NCI-H1417 treated with DMSO at 0.1 percent for 48 hours (cell line): ENCODE measurements at regions not wholly inside any gene's neighbourhood (a gene's known extent, or its start where the extent isn't known, plus 50 kb on each side); places are given as distances from the start of the nearest gene placed in this dataset.
A peak's percentile ranks its signal among the peaks of the same experiment; 100 is the strongest.
"Not testable (repeated sequence)": the region's sequence is repeated elsewhere in the genome, so short reads cannot be mapped to it uniquely, and the experiment has no call there.

Experiments
- DNase-seq: peaks from one replicate; lab custom pipeline; 2025; lab: John Stamatoyannopoulos, UW

DNA sequence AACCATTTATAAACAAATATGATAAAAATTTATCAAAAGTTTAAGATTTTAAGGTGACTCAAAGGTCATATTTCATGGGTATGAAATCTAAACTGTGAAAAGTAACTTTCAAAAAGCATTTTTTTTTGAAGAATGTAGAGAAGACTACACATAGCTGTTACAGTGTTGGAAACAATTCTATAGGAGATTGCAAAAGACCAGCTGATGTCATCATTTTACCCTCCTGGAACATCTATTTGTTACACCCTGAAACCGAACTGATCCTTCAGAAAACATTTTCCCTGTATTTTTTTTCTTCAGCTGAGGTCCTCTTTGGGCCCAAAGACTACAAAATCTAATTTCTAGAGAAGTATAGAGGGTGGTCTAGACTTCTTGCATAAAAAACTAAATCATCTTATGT, 297.5 kb upstream of the FERMT1 start:
- DNase-seq, result no peak

DNA sequence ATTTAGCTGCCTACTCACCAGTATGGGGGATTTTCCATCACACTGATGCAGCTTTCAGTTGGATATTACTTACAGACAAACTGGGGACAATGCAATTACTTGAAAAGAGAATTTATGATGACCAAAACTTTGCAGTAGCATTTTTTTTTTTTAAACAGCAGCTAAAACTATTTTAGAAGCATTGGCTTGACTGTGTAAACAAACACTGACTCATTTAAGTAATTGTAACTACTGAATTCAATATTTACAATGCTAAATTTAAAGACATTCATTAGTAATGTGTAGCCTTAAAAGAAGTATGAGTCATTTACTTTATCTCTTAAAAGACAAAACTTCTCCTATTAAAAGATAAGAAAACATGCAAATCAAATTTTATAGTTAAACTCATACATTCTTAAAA, 295.9 kb upstream of the FERMT1 start:
- no peak for DNase-seq

DNA sequence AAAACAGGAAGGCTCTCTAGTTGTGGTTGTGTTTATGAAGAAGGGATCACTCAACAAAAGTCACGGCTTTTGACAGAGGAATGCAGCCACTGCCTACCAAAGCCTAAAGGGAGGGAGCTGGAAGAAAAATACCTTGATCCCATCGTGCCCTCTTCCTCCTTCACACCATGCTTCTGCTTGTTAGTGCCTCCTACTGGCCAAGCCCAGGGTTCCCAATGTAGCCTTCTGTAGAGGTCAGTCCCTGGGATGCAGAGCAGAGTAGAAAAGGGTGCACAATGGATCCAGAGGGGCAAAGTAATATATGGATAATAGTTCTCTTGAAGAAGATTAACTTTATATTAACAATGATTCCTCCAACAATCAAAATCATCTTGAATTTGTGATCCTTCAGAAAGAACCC, 293.5 kb upstream of the FERMT1 start:
- DNase-seq, result no peak

DNA sequence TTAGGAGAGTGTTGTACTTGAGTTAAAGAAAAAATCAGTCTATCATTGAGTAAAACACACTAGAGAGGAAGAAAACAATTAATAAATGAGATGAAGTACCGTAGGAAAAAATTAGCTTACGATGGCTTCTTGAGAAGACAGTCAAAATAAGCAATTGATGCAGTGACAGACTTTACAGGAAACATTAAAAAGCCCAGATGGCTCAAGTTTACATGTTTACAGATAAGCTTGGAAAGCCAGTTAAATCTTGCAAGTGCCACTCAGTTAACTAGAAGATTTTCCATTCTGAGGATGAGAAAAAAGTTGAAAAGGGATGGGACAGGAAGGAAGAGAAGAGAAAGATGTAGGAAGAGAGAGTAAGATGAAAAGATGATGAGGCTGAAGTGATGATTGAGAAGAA, 288.8 kb upstream of the FERMT1 start:
- DNase-seq, result no peak

DNA sequence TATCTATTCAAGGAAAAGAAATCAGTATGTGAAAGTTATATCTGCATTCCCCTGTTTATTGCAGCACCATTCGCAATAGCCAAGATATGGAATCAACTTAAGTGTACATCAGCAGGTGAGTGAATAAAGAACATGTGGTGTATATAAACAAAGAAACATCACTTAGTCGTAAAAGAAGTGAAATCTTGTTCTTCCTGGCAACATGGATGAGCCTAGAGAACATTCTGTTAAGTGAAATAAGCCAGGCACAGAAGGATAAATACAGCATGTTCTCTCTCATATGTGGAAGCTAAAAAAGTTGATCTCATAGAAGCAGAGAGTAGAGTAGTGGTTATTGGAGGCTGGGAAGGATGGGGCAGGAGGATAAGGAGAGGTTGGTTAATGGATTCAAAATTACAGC, 287.9 kb upstream of the FERMT1 start:
- DNase-seq, result no peak

DNA sequence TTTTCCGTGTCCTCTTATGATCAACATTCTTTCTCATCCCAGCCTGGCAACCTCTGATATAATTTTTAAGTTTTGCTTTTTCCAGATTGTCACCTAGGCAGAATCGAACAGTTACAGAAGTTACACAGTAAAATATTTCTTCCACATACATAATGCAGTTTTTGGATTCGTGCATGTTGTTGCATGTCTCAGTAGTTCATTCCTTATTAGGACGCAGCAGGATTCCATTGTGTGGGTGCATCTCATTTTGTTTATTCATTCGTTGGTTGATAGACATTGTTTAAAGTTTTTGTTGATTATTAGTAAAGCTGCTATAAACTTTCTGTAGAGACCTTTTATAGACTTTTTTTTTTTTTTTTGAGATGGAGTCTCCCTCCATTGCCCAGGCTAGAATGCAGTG, 284.3 kb upstream of the FERMT1 start:
- DNase-seq, result no peak

DNA sequence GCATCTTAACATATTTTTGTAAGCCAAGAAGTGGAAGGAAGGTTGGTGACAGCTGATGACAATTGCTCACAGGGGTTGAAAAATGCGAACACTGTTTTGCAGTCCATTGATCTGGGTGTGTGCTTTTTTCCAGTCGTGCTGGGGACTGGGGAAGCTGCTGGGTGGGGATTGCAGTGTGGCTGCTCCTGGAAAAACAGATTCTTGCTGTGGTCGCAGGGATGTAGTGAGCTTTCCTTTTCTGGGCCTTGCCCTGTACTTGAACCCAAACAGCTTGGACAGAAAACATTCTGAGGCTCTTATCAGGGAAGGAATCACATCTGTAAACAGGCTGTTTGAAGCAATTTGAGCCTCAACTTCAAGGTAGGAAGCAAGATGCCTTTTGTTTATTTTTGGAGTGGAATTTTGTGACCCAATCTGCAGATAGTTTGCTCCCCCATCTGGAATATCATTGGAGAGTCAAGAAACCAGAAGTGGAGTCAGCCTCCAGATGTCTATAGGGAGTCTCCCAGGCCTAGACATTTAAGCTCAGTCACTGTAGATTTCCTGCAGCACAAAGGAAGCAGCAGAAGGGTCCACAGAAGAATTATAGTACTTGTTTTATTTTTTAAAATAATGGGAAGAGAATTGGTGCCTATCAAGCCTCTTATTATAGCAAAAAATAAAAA, 279.2 kb upstream of the FERMT1 start:
- no peak for DNase-seq

DNA sequence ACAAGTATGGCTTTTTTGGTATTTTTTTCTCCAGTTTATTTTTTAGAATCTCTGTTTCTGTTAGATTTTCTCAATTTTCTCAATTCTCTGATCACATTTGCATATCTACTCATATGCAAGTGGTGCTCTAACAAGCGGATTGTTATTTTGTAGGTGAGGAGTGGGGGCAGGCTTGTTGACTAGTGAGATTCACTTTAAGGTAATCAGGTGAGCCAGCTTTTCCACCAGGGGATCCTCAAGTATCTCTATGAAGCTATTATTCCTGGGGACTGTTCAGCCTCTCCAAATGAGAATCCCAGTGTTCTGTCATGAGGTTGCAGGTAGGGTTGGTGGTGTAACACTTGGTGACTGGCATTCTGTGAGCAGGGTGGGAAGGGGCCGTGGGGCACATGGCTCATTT, 274.3 kb upstream of the FERMT1 start:
- DNase-seq, result no peak

DNA sequence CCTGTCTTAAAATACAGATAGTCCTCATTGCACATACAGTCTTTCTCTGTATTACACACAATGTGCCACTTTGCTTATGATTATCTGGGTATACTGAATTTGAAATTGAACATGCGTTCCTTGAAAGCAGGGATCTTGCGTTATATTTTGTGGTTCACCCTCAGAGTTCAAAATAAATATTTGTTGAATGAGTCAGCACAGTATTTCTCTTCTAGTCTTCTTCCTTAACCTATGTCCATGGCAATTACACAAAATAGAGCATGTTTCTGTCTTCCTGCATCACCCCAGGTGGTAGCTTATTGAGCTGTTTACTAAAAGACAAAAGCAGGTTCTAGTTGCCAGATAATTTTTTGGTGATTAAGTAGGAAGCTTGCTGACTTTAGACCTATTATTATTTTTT, 272.9 kb upstream of the FERMT1 start:
- peak; percentile 90 for DNase-seq

DNA sequence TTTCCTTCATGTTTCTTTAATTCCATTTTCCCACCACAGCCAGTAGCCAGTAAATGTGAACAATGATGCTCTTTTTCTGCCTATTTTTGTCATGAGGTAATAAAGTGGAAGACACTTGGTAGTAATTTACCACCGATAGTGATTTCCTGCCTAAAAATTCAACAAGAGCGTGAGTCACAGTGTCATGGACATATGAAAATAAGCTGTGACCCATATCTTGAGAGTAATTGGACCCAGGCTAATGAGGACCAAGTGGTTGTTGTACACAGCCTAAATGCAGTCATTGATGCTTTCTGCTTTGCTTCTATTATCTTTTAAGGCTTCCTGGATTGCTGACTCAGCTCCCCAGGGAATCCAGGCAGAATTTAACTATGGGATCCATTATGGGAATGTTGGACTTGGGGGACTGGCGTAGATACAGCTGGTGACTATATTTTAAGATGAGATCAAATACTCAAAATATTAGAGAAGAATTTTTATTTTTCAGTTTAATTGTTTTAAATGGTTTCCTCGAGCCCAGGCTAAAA, 265.9 kb upstream of the FERMT1 start:
- DNase-seq, result no peak

DNA sequence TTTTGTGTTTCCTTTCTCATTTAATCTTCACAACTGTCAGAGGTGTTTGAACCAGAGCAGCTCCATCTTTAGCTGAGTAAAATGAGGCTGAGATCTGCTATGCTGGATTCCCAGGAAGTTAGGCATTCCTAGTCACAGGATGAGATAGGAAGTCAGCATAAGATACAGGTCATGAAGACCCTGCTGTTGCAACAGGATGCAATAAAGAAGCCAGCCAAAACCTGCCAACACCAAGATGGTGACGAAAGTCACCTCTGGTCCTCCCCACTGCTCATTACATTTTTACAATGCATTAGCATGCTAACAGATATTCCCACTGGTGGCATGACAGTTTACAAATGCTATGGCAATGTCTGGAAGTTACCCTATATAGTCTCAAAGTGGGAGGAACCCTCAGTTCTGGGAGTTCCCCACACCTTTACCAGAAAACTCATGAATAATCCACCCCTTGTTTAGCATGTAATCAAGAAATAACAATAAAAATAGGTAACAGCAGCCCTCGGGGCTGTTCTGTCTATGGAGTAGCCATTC, 262.2 kb upstream of the FERMT1 start:
- DNase-seq, result no peak

DNA sequence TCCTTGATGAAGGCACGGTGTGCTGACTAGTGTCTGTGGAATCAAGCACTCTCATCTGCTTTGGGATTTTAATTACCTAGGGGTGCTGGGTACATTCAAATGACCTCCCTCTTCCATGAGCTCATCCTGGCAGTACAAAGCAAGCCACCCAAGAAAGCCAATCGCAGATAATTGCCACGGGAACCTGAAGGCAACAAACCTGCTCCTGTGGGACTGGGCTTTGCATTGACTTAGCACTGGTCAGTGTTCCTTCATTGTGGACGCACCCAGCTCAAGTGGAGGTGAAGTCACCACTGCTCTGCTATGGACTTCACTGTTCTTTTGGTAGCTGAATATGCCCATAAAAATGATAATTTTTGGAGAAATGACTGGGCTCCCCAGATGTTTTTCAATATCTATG, 261.6 kb upstream of the FERMT1 start:
- no peak for DNase-seq

DNA sequence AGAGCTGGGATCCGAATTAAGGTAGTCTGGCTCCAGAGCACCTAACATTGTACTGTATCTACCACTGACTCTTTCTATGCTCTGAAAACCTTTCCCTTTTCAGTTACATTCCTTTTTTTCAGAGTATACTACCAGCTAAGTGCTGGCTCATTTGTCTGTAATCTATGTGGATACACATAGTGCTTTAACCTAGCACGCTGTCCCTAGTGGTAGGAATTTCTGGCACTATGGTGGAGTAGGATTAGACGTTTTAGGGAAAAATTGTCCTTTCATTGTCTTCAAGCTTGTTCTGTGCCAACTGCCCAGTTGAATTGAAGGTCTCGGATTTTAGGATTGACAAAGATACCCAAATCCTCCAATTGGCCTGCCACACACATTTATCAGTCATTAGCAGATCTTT, 259.1 kb upstream of the FERMT1 start:
- no peak for DNase-seq

DNA sequence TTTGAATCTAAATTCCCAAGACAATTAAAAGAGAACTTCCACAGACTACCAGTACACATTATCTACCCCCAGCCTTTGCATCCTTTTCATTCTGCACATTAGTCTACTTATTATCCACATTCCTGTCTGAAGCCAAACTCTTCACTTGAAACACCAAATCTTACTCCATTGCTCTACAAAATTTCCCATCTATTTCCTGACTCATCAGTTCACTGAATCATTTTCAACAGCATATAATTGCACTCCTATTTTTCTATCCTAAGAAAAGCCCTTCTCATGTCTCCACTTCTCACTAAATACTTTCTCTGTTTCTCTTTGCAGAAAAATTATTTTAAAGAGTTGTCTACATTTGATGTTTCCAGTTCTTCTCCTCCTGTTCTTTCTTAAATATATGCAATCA, 239.4 kb upstream of the FERMT1 start:
- DNase-seq, result no peak

DNA sequence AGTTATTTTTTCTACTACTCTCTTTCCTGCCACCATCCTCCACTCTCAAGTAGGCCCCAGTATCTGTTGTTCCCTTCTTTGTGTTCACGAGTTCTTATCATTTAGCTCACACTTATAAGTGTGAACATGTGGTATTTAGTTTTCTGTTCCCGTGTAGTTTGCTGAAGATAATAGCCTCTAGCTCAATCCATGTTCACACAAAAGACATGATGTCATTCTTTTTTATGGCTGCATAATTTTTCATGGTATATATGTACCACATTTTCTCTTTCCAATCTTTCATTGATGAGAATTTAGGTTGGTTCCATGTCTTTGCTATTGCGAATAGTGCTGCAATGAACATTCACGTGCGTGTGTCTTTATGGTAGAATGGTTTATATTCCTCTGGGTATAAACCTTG, 237.9 kb upstream of the FERMT1 start:
- no peak for DNase-seq

DNA sequence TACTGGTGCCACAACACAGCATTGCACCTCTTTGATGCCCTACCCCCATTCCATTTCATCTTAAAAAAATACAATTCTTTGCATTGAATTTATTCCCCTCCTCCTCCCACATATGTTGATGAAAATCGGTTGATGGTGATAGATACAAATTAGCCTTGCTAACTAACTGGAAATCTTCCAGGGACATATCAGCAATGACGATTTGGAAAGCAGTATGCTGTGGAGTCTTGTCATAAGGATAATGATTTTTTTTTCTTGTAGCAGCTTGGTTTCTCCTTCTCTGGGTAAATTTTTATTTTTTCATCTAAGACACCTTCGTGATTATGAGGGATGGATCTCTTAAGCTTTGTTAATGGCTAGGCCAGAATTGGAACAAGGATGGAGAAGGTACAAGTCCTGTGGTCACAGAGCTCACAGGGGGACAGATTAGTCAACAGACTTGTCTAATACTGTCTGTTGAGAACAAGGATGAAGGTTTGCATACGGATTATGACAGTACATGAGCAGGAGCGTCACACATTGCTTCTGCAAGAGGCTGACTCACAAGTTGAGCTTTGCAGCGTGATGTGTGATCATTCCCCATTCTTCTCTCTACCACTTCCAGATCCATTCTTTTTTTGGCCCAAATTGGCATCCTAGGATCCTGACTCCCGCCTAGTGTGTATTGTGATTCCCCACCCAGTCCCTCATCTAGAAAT, 233.1 kb upstream of the FERMT1 start:
- no peak for DNase-seq

DNA sequence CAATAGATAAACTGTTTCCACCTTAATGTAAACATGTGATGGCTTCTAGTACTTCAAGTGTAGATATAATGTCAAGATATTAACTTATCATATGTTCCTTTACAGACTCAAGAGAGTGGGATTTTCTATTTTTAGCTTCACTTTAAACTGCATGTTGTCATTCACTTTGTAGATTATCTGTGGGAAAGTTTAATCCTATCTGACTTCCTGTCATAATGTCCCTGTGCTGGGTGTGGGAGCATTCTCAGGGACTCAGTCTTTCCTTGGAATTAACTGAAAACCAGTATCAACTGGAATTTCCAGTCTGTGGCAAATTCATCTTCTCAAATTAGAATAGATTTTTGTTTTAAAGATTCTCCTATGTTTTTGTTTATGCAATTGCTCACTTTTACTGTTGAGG, 226.1 kb upstream of the FERMT1 start:
- DNase-seq, result no peak

DNA sequence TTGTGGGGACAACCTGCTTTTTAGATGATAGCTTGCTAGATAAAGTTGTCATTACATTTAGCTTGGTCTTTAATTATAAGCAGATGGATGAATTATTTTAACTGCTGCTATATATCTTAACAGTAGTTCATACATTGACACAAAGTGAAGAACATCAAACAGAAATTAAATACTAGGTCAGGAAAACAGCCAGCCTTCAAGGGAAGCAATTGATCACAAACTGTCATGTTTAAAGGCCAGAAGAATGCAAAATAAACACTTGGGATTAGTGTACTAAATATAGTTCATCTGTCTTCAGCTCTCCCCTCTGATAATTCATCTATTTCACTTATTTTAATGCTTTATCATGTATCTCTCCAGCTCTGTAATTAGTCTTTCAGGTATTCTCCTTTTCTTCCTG, 225.1 kb upstream of the FERMT1 start:
- peak; percentile 82 for DNase-seq

DNA sequence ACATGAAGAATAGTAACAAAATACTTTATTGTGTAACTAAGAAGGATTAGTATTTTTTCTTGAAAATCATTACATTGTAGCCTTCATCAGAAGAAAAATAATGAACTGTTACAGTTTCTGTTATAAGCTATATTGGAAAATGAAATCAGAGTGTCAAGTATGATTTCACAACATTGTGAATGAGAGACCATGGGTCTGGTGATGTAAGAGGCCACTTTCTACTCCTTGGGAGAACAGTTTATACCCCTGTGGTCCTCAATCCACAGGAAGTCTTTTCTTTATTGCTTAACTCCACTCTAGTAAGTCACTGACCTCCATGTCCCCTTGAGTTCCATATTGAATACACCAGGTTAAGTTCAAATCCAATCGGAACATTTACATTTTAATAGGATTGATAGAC, 218.7 kb upstream of the FERMT1 start:
- no peak for DNase-seq

DNA sequence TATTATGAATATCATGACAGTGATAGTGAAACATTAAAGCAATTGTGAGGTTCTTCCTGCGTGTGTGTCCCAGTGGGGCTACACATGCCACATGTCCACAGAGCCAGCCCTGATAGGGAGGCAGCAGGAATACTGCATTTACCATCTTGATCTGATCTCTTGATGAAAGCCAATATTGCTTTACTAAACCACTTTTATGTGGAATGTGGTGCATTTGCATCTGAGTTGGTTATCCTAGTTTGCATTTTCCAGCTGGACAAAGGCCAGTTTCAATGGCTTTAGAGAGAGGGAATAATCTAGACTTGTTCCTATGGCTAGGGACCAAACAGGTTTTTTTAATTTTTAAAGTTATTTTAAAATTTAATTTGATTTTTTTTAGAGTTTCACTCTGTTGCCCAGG, 216.3 kb upstream of the FERMT1 start:
- DNase-seq, result no peak

DNA sequence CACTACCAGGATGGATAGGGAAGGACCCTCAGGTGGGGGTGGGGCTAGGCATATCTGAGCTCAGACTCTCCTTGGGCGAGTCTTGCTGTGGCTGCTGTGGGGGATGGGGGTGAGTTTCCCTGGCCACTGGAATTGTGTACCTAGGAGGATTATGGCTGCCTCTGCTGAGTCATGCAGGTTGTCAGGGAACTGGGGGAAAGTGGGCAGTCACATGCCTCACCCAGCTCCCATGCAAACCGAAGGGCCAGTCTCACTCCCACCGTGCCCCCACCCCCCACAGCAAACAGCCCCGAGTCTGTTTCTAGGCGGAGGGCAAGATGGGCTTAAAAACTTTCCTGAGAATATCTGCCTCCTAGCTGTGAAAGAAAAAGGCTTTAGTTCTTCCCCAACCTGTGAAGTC, 210.3 kb upstream of the FERMT1 start:
- DNase-seq, result no peak

DNA sequence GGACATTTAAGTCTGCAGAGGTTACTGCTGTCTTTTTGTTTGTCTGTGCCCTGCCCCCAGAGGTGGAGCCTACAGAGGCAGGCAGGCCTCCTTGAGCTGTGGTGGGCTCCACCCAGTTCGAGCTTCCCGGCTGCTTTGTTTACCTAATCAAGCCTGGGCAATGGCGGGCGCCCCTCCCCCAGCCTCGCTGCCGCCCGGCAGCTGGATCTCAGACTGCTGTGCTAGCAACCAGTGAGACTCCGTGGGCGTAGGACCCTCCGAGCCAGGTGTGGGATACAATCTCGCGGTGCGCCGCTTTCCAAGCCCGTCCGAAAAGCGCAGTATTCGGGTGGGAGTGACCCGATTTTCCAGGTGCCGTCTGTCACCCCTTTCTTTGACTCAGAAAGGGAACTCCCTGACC, 198.4 kb upstream of the FERMT1 start:
- DNase-seq, result not testable (repeated sequence)

DNA sequence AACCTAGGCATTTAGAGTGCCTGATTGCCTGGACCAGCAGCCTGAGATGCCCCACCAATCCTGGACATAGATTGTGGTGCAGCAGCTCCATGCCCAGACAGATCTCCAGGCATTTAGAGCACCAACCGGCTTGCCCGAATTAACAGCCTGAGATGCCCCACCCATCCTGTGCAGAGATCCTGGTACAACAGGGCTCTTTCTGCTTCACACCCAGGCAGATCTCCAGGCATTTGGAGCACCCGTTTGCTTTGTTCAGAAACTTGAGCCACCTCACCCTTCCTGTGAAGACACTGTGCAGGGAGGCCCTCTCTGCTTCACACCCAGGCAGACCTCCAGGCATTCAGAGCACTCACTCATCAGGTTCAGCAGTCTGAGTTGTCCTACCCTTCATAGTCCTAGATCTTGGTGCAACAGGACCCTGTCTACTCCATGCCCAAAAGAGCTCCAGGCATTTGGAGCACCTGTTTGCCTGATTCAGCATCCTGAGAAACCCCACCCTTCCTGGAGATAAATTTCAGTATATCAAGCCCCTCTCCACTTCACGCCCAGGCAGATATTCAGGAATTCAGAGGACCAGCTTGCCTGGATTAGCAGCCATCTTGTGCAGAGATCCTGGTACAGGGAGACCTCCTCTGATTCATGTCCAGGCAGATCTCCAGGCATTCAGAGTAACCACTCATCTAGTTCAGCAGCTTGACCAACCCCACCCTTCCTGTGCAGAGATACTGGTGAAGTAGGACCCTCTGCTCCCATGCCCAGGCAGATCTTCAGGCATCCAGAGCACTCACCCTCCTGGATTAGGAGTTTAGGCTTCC, 189.2 kb upstream of the FERMT1 start:
- no peak for DNase-seq
